GM18508 (cell line): ENCODE measurements at regions not wholly inside any gene's neighbourhood (a gene's known extent, or its start where the extent isn't known, plus 50 kb on each side); places are given as distances from the start of the nearest gene placed in this dataset.

Experiments
- ATAC-seq: cut with Tn5 transposase; IDR thresholded peaks from one replicate; pipeline ENCODE4 v1.9.1; 2021; ENCODE audit warnings: moderate number of reproducible peaks; ENCODE audit not compliant: insufficient read depth, unreplicated experiment

- no peak for ATAC-seq
These were observed 81.4 kb upstream of the PKDCC start for GRCh38 chr2:41966431-41966893.

- ATAC-seq = no peak
These were observed 80.9 kb upstream of the PKDCC start for GRCh38 chr2:41966920-41967319.

- ATAC-seq = no peak
These were observed 80.2 kb upstream of the PKDCC start for GRCh38 chr2:41967476-41968181.

GRCh38 chr2:41968182-41968578 lies 79.6 kb upstream of the PKDCC start:
- no peak for ATAC-seq

- no peak for ATAC-seq
These were observed 76.7 kb upstream of the PKDCC start for GRCh38 chr2:41970988-41971660.

GRCh38 chr2:41972179-41972578 lies 75.6 kb upstream of the PKDCC start:
- ATAC-seq = no peak

- no peak for ATAC-seq
These were observed 75.0 kb upstream of the PKDCC start for GRCh38 chr2:41972819-41973218.

GRCh38 chr2:41973871-41974270 lies 74.0 kb upstream of the PKDCC start:
- ATAC-seq = no peak

GRCh38 chr2:41981417-41981816 lies 66.4 kb upstream of the PKDCC start:
- no peak for ATAC-seq

- ATAC-seq = no peak
These were observed 62.2 kb upstream of the PKDCC start for GRCh38 chr2:41985573-41986095.

GRCh38 chr2:41989501-41990180 lies 58.2 kb upstream of the PKDCC start:
- ATAC-seq = no peak

- no peak for ATAC-seq
These were observed 57.6 kb upstream of the PKDCC start for GRCh38 chr2:41990245-41990644.

- no peak for ATAC-seq
These were observed 57.1 kb upstream of the PKDCC start for GRCh38 chr2:41990688-41991087.

- no peak for ATAC-seq
These were observed 55.7 kb upstream of the PKDCC start for GRCh38 chr2:41992056-41992642.

- ATAC-seq = no peak
These were observed 55.0 kb upstream of the PKDCC start for GRCh38 chr2:41992671-41993434.

- no peak for ATAC-seq
These were observed 54.3 kb upstream of the PKDCC start for GRCh38 chr2:41993435-41993925.

GRCh38 chr2:41994233-41994637 lies 53.6 kb upstream of the PKDCC start:
- no peak for ATAC-seq

GRCh38 chr2:41994661-41995060 lies 53.2 kb upstream of the PKDCC start:
- ATAC-seq = no peak

GRCh38 chr2:41997561-41997960 lies 50.3 kb upstream of the PKDCC start:
- no peak for ATAC-seq
